GM12891 (cell line): ENCODE measurements at regions not wholly inside any gene's neighbourhood (a gene's known extent, or its start where the extent isn't known, plus 50 kb on each side); places are given as distances from the start of the nearest gene placed in this dataset.

Experiments
- POLR2A ChIP-seq: IDR thresholded peaks from 2 replicates; pipeline ENCODE4 v1.6.1; 2011; ENCODE audit warnings: low read depth, low read length, control low read depth
- POLR2AphosphoS5 ChIP-seq: IDR thresholded peaks from 2 replicates; pipeline ENCODE4 v1.6.1; 2011; ENCODE audit warnings: low read depth, low read length, control low read depth
- SPI1 ChIP-seq: IDR thresholded peaks from 2 replicates; pipeline ENCODE4 v1.6.1; 2011; ENCODE audit warnings: low read depth, low read length, control low read depth
- TAF1 ChIP-seq: IDR thresholded peaks from 2 replicates; pipeline ENCODE4 v1.6.1; 2011; ENCODE audit warnings: low read depth, low read length, control low read depth

DNA sequence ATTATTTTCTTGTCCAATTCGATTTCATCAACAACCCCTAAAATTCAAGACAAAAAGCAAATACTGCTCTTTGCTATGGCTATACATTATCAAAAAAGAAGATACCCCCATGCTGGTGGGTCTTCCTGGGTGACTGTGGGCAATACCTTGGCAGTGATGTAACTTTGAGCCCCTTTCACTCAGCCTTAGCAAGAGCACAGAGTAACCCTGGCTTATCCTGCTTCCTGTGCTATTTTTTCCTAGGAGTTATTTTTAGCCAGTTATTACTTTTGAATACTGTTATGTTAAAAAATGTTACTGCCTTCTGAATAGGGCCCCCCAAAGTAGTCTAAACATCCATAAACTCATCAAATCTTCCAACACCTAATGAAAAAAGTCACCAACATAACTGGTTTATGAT, 145.6 kb upstream of the TSLP start:
- TF ChIP-seq TAF1 (no peak), POLR2A (no peak), POLR2AphosphoS5 (no peak), SPI1 (no peak)
